Amniotic epithelial cell (primary cell): ENCODE measurements at regions not wholly inside any gene's neighbourhood (a gene's known extent, or its start where the extent isn't known, plus 50 kb on each side); places are given as distances from the start of the nearest gene placed in this dataset.
"Not testable (repeated sequence)": the region's sequence is repeated elsewhere in the genome, so short reads cannot be mapped to it uniquely, and the experiment has no call there.

Experiments used
- DNase-seq: peaks from one replicate; pipeline ENCODE4 v3.0.0-alpha.2; 2010; ENCODE audit warnings: low read depth

- DNase-seq = not testable (repeated sequence)
These were observed 967.2 kb upstream of the FOXG1 start for GRCh38 chr14:27799066-27800028.

GRCh38 chr14:27817746-27818430 lies 948.7 kb upstream of the FOXG1 start:
- DNase-seq = not testable (repeated sequence)

GRCh38 chr14:27826149-27826548 lies 940.4 kb upstream of the FOXG1 start:
- not testable (repeated sequence) for DNase-seq

- DNase-seq = not testable (repeated sequence)
These were observed 934.6 kb upstream of the FOXG1 start for GRCh38 chr14:27831978-27832377.

- not testable (repeated sequence) for DNase-seq
These were observed 933.6 kb upstream of the FOXG1 start for GRCh38 chr14:27833001-27833400.

GRCh38 chr14:27836386-27836785 lies 930.2 kb upstream of the FOXG1 start:
- no peak for DNase-seq

GRCh38 chr14:27845241-27845850 lies 921.2 kb upstream of the FOXG1 start:
- no peak for DNase-seq

GRCh38 chr14:27845902-27846301 lies 920.7 kb upstream of the FOXG1 start:
- DNase-seq = no peak

GRCh38 chr14:27847480-27847879 lies 919.1 kb upstream of the FOXG1 start:
- DNase-seq = not testable (repeated sequence)

GRCh38 chr14:27849193-27849592 lies 917.4 kb upstream of the FOXG1 start:
- DNase-seq = not testable (repeated sequence)

- DNase-seq = no peak
These were observed 903.9 kb upstream of the FOXG1 start for GRCh38 chr14:27862684-27863083.

GRCh38 chr14:27863166-27863565 lies 903.4 kb upstream of the FOXG1 start:
- no peak for DNase-seq

- no peak for DNase-seq
These were observed 885.5 kb upstream of the FOXG1 start for GRCh38 chr14:27881063-27881462.

- DNase-seq = no peak
These were observed 884.9 kb upstream of the FOXG1 start for GRCh38 chr14:27881646-27882045.

- no peak for DNase-seq
These were observed 880.3 kb upstream of the FOXG1 start for GRCh38 chr14:27886256-27886655.

- DNase-seq = no peak
These were observed 876.3 kb upstream of the FOXG1 start for GRCh38 chr14:27890259-27890658.

GRCh38 chr14:27908484-27908883 lies 858.1 kb upstream of the FOXG1 start:
- not testable (repeated sequence) for DNase-seq

- no peak for DNase-seq
These were observed 850.3 kb upstream of the FOXG1 start for GRCh38 chr14:27916326-27916725.

- no peak for DNase-seq
These were observed 848.7 kb upstream of the FOXG1 start for GRCh38 chr14:27917896-27918295.

GRCh38 chr14:27927519-27927918 lies 839.1 kb upstream of the FOXG1 start:
- DNase-seq = no peak

- no peak for DNase-seq
These were observed 836.7 kb upstream of the FOXG1 start for GRCh38 chr14:27929797-27930347.

GRCh38 chr14:27938392-27938791 lies 828.2 kb upstream of the FOXG1 start:
- DNase-seq = no peak
